ENCODE measurements at regions not wholly inside any gene's neighbourhood (a gene's known extent, or its start where the extent isn't known, plus 50 kb on each side); places are given as distances from the start of the nearest gene placed in this dataset.

GRCh38 chr5:8396756-8397155, 527.8 kb downstream of the MTRR start:
- no peak for DNase-seq

GRCh38 chr5:8399471-8399870, 530.5 kb downstream of the MTRR start:
- DNase-seq, result no peak

GRCh38 chr5:8408258-8408657, 539.3 kb downstream of the MTRR start:
- no peak for DNase-seq

GRCh38 chr5:8410618-8411017, 541.7 kb downstream of the MTRR start:
- DNase-seq, result no peak

GRCh38 chr5:8413975-8414374, 545.0 kb downstream of the MTRR start:
- no peak for DNase-seq

GRCh38 chr5:8417316-8418048, 548.5 kb downstream of the MTRR start:
- no peak for DNase-seq

- DNase-seq, result no peak
Measured at GRCh38 chr5:8418049-8418426, 549.1 kb downstream of the MTRR start.

GRCh38 chr5:8429778-8430758, 561.1 kb downstream of the MTRR start:
- no peak for DNase-seq

- DNase-seq, result no peak
Measured at GRCh38 chr5:8434501-8434900, 565.6 kb downstream of the MTRR start.

- DNase-seq, result no peak
Measured at GRCh38 chr5:8436924-8437323, 568.0 kb downstream of the MTRR start.

GRCh38 chr5:8445139-8445538, 576.2 kb downstream of the MTRR start:
- no peak for DNase-seq

- DNase-seq, result no peak
Measured at GRCh38 chr5:8446179-8446578, 577.2 kb downstream of the MTRR start.

GRCh38 chr5:8456846-8457186, 587.9 kb downstream of the MTRR start:
- no peak for DNase-seq

- DNase-seq, result peak; percentile 84
Measured at GRCh38 chr5:8457187-8458037, 588.5 kb downstream of the MTRR start.

- no peak for DNase-seq
Measured at GRCh38 chr5:8458038-8458383, 589.1 kb downstream of the MTRR start.

GRCh38 chr5:8461543-8461942, 592.6 kb downstream of the MTRR start:
- DNase-seq, result no peak

- DNase-seq, result peak; percentile 31
Measured at GRCh38 chr5:8462565-8462964, 593.6 kb downstream of the MTRR start.

- DNase-seq, result no peak
Measured at GRCh38 chr5:8470489-8470888, 601.5 kb downstream of the MTRR start.

GRCh38 chr5:8471581-8471980, 602.6 kb downstream of the MTRR start:
- no peak for DNase-seq

- no peak for DNase-seq
Measured at GRCh38 chr5:8473016-8473415, 604.1 kb downstream of the MTRR start.

GRCh38 chr5:8473827-8474568, 605.0 kb downstream of the MTRR start:
- DNase-seq, result no peak

GRCh38 chr5:8474569-8474930, 605.6 kb downstream of the MTRR start:
- DNase-seq, result no peak

GRCh38 chr5:8478326-8478725, 609.4 kb downstream of the MTRR start:
- DNase-seq, result no peak

Measured in NCI-H187 treated with DMSO at 0.1 percent for 48 hours (cell line).